ENCODE measurements at regions not wholly inside any gene's neighbourhood (a gene's known extent, or its start where the extent isn't known, plus 50 kb on each side); places are given as distances from the start of the nearest gene placed in this dataset.

GRCh38 chr2:142299021-142299420, 168.2 kb upstream of the LRP1B start:
- Histone ChIP-seq H3K36me3 (ENCODE audit: control insufficient read depth in 4 of 4, insufficient read depth in 3 of 4, low read depth in 1 of 4, low read length in 3 of 4) (no peaks in the 10 kb centered on the region), H3K4me1 (ENCODE audit: control insufficient read depth in 4 of 4, insufficient read depth in 4 of 4, low read length in 3 of 4) (no peaks in the 10 kb centered on the region), H3K4me3 (ENCODE audit: low read depth in 1 of 3, low read length in 3 of 3) (no peak overlapping the region), H3K9me3 (ENCODE audit: control insufficient read depth in 4 of 4, low read length in 3 of 4) (peaks cover 0 to 5% (median 0%) of the 10 kb centered on the region in 4 donors), H3K27ac (ENCODE audit: low read depth in 1 of 2, low read length in 2 of 2) (no peak overlapping the region), H3K27me3 (ENCODE audit: control insufficient read depth in 4 of 4, insufficient read depth in 4 of 4, low read length in 3 of 4) (no peaks in the 10 kb centered on the region), H3K9ac (ENCODE audit: low read depth in 1 of 2, low read length in 2 of 2) (no peak overlapping the region)
- TF ChIP-seq HNF4A (conservative IDR thresholded peaks at IDR 0.05) (no peak), REST (IDR thresholded peaks at IDR 0.05) (no peak), RXRA (IDR thresholded peaks at IDR 0.05) (no peak), EGR1 (IDR thresholded peaks at IDR 0.05; ENCODE audit: low read depth in 2 of 2) (no peak), TAF1 (conservative IDR thresholded peaks at IDR 0.05) (no peak), MAX (IDR thresholded peaks at IDR 0.05) (no peak), NR2F2 (IDR thresholded peaks at IDR 0.05) (no peak), JUND (IDR thresholded peaks at IDR 0.05) (no peak), SP1 (IDR thresholded peaks at IDR 0.05) (no peak), RAD21 (IDR thresholded peaks at IDR 0.05) (no peak), YY1 (IDR thresholded peaks at IDR 0.05) (no peak)
- TF ChIP-seq, protein P1, sequence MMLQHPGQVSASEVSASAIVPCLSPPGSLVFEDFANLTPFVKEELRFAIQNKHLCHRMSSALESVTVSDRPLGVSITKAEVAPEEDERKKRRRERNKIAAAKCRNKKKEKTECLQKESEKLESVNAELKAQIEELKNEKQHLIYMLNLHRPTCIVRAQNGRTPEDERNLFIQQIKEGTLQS (IDR thresholded peaks at IDR 0.05), result no peak
- TF ChIP-seq, protein P2, sequence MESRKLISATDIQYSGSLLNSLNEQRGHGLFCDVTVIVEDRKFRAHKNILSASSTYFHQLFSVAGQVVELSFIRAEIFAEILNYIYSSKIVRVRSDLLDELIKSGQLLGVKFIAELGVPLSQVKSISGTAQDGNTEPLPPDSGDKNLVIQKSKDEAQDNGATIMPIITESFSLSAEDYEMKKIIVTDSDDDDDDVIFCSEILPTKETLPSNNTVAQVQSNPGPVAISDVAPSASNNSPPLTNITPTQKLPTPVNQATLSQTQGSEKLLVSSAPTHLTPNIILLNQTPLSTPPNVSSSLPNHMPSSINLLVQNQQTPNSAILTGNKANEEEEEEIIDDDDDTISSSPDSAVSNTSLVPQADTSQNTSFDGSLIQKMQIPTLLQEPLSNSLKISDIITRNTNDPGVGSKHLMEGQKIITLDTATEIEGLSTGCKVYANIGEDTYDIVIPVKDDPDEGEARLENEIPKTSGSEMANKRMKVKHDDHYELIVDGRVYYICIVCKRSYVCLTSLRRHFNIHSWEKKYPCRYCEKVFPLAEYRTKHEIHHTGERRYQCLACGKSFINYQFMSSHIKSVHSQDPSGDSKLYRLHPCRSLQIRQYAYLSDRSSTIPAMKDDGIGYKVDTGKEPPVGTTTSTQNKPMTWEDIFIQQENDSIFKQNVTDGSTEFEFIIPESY (IDR thresholded peaks at IDR 0.05), result no peak
- no peak for DNase-seq (ENCODE audit: low spot score)

DNA sequence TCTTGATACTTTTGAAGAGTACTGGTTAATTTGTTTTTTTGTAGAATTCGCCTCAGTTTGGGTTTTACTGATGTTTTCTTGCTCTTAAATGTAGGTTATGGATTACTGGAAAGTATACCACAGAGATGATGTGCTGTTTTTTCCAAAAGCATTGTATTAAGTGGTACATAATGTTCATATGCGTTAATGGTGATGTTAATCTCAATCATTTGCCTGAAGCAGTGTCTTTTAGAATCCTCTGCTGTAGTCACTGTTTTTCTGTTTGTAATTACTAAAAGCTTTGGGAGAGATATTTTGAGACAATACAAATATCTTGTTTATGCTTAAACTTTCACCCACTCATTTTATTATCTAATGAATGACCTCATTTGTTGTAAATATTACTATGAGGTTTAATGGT, 163.4 kb upstream of the LRP1B start:
- Histone ChIP-seq H3K27me3 (ENCODE audit: control insufficient read depth in 4 of 4, insufficient read depth in 4 of 4, low read length in 3 of 4) (no peaks in the 10 kb centered on the region), H3K4me1 (ENCODE audit: control insufficient read depth in 4 of 4, insufficient read depth in 4 of 4, low read length in 3 of 4) (no peaks in the 10 kb centered on the region), H3K4me3 (ENCODE audit: low read depth in 1 of 3, low read length in 3 of 3) (no peak overlapping the region), H3K36me3 (ENCODE audit: control insufficient read depth in 4 of 4, insufficient read depth in 3 of 4, low read depth in 1 of 4, low read length in 3 of 4) (no peaks in the 10 kb centered on the region), H3K9ac (ENCODE audit: low read depth in 1 of 2, low read length in 2 of 2) (no peak overlapping the region), H3K27ac (ENCODE audit: low read depth in 1 of 2, low read length in 2 of 2) (no peak overlapping the region), H3K9me3 (ENCODE audit: control insufficient read depth in 4 of 4, low read length in 3 of 4) (peaks cover 0 to 5% (median 0%) of the 10 kb centered on the region in 4 donors)
- no peak for DNase-seq (ENCODE audit: low spot score)
- 64% methylated on average over 2 of the region's 2 CpGs for whole genome bisulfite sequencing
- TF ChIP-seq REST (IDR thresholded peaks at IDR 0.05) (no peak), CTCF (IDR thresholded peaks at IDR 0.05; ENCODE audit: low read depth, low read length, missing input control) (no peak), FOXA1 (IDR thresholded peaks at IDR 0.05) (no peak), GABPA (IDR thresholded peaks at IDR 0.05 in 1 of 2, conservative IDR thresholded peaks at IDR 0.05 in 1 of 2) (no peak), TAF1 (conservative IDR thresholded peaks at IDR 0.05) (no peak), RXRA (IDR thresholded peaks at IDR 0.05) (no peak), YY1 (IDR thresholded peaks at IDR 0.05) (no peak), FOXA2 (IDR thresholded peaks at IDR 0.05) (no peak), EGR1 (IDR thresholded peaks at IDR 0.05; ENCODE audit: low read depth in 2 of 2) (no peak), HNF4A (conservative IDR thresholded peaks at IDR 0.05) (no peak), MAX (IDR thresholded peaks at IDR 0.05) (no peak), HNF4G (IDR thresholded peaks at IDR 0.05) (no peak), RAD21 (IDR thresholded peaks at IDR 0.05) (no peak), NR2F2 (IDR thresholded peaks at IDR 0.05) (no peak), SP1 (IDR thresholded peaks at IDR 0.05) (no peak), JUND (IDR thresholded peaks at IDR 0.05) (no peak)
- TF ChIP-seq, protein P1 (IDR thresholded peaks at IDR 0.05), result no peak
